Fibroblast of mammary gland (primary cell): ENCODE measurements at regions not wholly inside any gene's neighbourhood (a gene's known extent, or its start where the extent isn't known, plus 50 kb on each side); places are given as distances from the start of the nearest gene placed in this dataset.

Experiments
- DNase-seq: peaks from one replicate; pipeline ENCODE4 v3.0.0-alpha.2; 2010; ENCODE audit warnings: low read depth
- H3K4me3 ChIP-seq: 2 replicates; pipeline ENCODE4 v1.5.1; 2011; ENCODE audit warnings: low read depth, mild to moderate bottlenecking, low read length, moderate library complexity; ENCODE audit not compliant: control insufficient read depth
- CTCF ChIP-seq: conservative IDR thresholded peaks from 2 replicates; pipeline ENCODE4 v1.5.1; 2011; ENCODE audit warnings: low read depth, low read length, inconsistent platforms; ENCODE audit not compliant: control insufficient read depth, insufficient read depth

GRCh38 chr9:515665-516064, 301.0 kb downstream of the DOCK8 start:
- no peak for DNase-seq
- H3K4me3 ChIP-seq, result no peak overlapping the region
- no peak for TF ChIP-seq CTCF

- no peak for DNase-seq
- TF ChIP-seq CTCF, result no peak
Measured at GRCh38 chr9:517993-518392, 303.3 kb downstream of the DOCK8 start.

GRCh38 chr9:518540-518939, 303.9 kb downstream of the DOCK8 start:
- TF ChIP-seq CTCF, result no peak
- DNase-seq, result no peak
- no peak overlapping the region for H3K4me3 ChIP-seq

More at GRCh38 chr9:517993-518392, 303.3 kb downstream of the DOCK8 start:
- H3K4me3 ChIP-seq, result no peak overlapping the region

GRCh38 chr9:519579-519978, 304.9 kb downstream of the DOCK8 start:
- no peak overlapping the region for H3K4me3 ChIP-seq
- no peak for DNase-seq
- TF ChIP-seq CTCF, result no peak

GRCh38 chr9:520302-520701, 305.6 kb downstream of the DOCK8 start:
- no peak overlapping the region for H3K4me3 ChIP-seq
- no peak for DNase-seq
- no peak for TF ChIP-seq CTCF

GRCh38 chr9:522190-522589, 307.5 kb downstream of the DOCK8 start:
- DNase-seq, result no peak
- TF ChIP-seq CTCF, result no peak
- H3K4me3 ChIP-seq, result no peak overlapping the region

GRCh38 chr9:522658-523057, 308.0 kb downstream of the DOCK8 start:
- no peak overlapping the region for H3K4me3 ChIP-seq
- peak; percentile 60 for DNase-seq
- TF ChIP-seq CTCF, result no peak
